ENCODE measurements at regions not wholly inside any gene's neighbourhood (a gene's known extent, or its start where the extent isn't known, plus 50 kb on each side); places are given as distances from the start of the nearest gene placed in this dataset.

- DNase-seq, result no peak
Measured at GRCh38 chr2:42864641-42865280, 72.4 kb upstream of the HAAO start.

GRCh38 chr2:42864222-42864621 is 71.8 kb upstream of the HAAO start:
- no peak for DNase-seq

GRCh38 chr2:42863751-42864150 is 71.4 kb upstream of the HAAO start:
- no peak for DNase-seq

GRCh38 chr2:42863320-42863719 is 70.9 kb upstream of the HAAO start:
- DNase-seq, result no peak

GRCh38 chr2:42862669-42863185 is 70.3 kb upstream of the HAAO start:
- DNase-seq, result no peak

- DNase-seq, result no peak
Measured at GRCh38 chr2:42861321-42861720, 68.9 kb upstream of the HAAO start.

GRCh38 chr2:42860319-42861094 is 68.1 kb upstream of the HAAO start:
- no peak for DNase-seq

GRCh38 chr2:42859791-42860190 is 67.4 kb upstream of the HAAO start:
- no peak for DNase-seq

GRCh38 chr2:42859006-42859552 is 66.7 kb upstream of the HAAO start:
- peak; percentile 70 for DNase-seq

- no peak for DNase-seq
Measured at GRCh38 chr2:42858140-42859005, 66.0 kb upstream of the HAAO start.

GRCh38 chr2:42856891-42857632 is 64.7 kb upstream of the HAAO start:
- DNase-seq, result no peak

- no peak for DNase-seq
Measured at GRCh38 chr2:42856106-42856860, 63.9 kb upstream of the HAAO start.

GRCh38 chr2:42855221-42855970 is 63.0 kb upstream of the HAAO start:
- DNase-seq, result no peak

GRCh38 chr2:42854207-42854818 is 61.9 kb upstream of the HAAO start:
- no peak for DNase-seq

GRCh38 chr2:42853549-42854206 is 61.3 kb upstream of the HAAO start:
- no peak for DNase-seq

- DNase-seq, result no peak
Measured at GRCh38 chr2:42852798-42853197, 60.4 kb upstream of the HAAO start.

GRCh38 chr2:42851740-42852250 is 59.4 kb upstream of the HAAO start:
- DNase-seq, result no peak

- DNase-seq, result no peak
Measured at GRCh38 chr2:42851186-42851585, 58.8 kb upstream of the HAAO start.

- no peak for DNase-seq
Measured at GRCh38 chr2:42850016-42850805, 57.8 kb upstream of the HAAO start.
